ENCODE measurements at regions not wholly inside any gene's neighbourhood (a gene's known extent, or its start where the extent isn't known, plus 50 kb on each side); places are given as distances from the start of the nearest gene placed in this dataset.
"Not testable (repeated sequence)": the region's sequence is repeated elsewhere in the genome, so short reads cannot be mapped to it uniquely, and the experiment has no call there.

DNA sequence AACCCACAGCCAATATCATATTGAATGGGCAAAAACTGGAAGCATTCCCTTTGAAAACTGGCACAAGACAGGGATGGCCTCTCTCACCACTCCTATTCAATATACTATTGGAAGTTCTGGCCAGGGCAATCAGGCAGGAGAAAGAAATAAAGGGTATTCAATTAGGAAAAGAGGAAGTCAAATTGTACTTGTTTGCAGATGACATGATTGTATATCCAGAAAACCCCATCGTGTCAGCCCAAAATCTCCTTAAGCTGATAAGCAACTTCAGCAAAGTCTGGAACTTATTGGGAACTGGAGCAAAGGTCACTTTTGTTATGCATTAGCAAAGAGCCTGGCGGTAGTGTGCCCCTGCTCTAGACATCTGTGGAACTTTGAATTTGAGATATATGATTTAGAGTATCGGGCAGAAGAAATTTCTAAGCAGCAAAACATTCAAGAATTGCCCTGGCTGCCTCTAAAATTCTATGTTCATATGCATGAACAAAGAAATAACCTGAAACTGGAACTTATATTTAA is 53.4 kb upstream of the PSMA1 start:
- DNase-seq; ATAC-seq (replicated peaks in 1 of 4); H3K36me3 ChIP-seq (ENCODE audit: control insufficient read depth in 2 of 2, extremely low read depth in 1 of 2, insufficient read depth in 1 of 2, low read length in 1 of 2); H3K27me3 Mint-ChIP-seq; H3K4me3 ChIP-seq (ENCODE audit: control insufficient read depth in 1 of 2, extremely low read depth in 1 of 2, low read length in 1 of 2); H3K27me3 ChIP-seq (replicated peaks in 1 of 2; ENCODE audit: control insufficient read depth in 2 of 2, extremely low read depth in 1 of 2, insufficient read depth in 2 of 2, low read length in 1 of 2); POLR2A ChIA-PET; H3K9me3 ChIP-seq; H3K4me3 Mint-ChIP-seq; H3K27ac ChIP-seq (ENCODE audit: low read length): not testable (repeated sequence)
- Mint-ChIP-seq H3K9me3 (peaks cover 17 to 42% (median 26%) of the 10 kb centered on the region in 3 donors), H3K36me3 (peaks cover 68% of the 10 kb centered on the region), H3K27ac (peak overlapping the region; percentile 44 to 66), H3K4me1 (peaks cover 47 to 66% (median 60%) of the 10 kb centered on the region in 3 donors)
- peaks cover 13 to 30% of the 10 kb centered on the region in 2 experiments for H3K4me1 ChIP-seq (ENCODE audit: control insufficient read depth in 1 of 2, extremely low read depth in 1 of 2, insufficient read depth in 2 of 2, low read length in 2 of 2)
- CTCF ChIA-PET, result interaction anchor here in 1 of 2 donors (0.7 kb wide), 1 partner anchor 200 kb away, joined by 3 read pairs; no protein-coding TSS in a partner anchor
- WGBS (ENCODE audit: insufficient coverage), result 83% methylated on average over 1 of the region's 3 CpGs

DNA sequence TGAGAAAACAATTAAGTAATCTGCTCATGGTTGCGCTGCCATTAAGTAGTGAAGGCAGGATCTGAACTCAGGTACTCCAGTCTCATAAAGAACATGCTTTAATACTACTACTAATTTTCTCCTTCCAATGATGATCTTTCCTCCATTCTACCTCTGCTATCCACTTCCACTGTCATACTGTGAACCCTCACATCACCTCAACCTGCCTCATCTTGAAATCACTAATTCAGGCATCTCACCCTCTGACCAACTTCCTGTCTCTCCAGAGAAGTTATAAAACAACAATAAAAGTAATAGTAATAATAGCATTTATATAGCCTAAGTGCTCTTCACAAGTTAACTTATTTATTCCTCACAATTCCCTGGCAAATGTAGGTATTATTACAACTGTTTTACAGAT is 57.1 kb upstream of the PSMA1 start:
- CTCF ChIA-PET, result interaction anchor here in 1 of 2 donors (2.3 kb wide), 1 partner anchor 68 kb away, joined by 28 read pairs; the partner anchor contains the start of gene PDE3B
- H3K27me3 ChIP-seq (replicated peaks in 1 of 2; ENCODE audit: control insufficient read depth in 2 of 2, extremely low read depth in 1 of 2, insufficient read depth in 2 of 2, low read length in 1 of 2), result no peaks in the 10 kb centered on the region
- no peak overlapping the region for H3K4me3 ChIP-seq (ENCODE audit: control insufficient read depth in 1 of 2, extremely low read depth in 1 of 2, low read length in 1 of 2)
- Mint-ChIP-seq H3K27me3 (no peaks in the 10 kb centered on the region), H3K4me1 (peaks cover 51 to 67% (median 62%) of the 10 kb centered on the region in 3 donors), H3K36me3 (peaks cover 52% of the 10 kb centered on the region), H3K4me3 (peak overlapping the region in 1 of 3 donors; percentile 50), H3K27ac (peak overlapping the region; percentile 88 to 93), H3K9me3 (peaks cover 14 to 23% (median 16%) of the 10 kb centered on the region in 3 donors)
- H3K4me1 ChIP-seq (ENCODE audit: control insufficient read depth in 1 of 2, extremely low read depth in 1 of 2, insufficient read depth in 2 of 2, low read length in 2 of 2), result peaks cover 22 to 35% of the 10 kb centered on the region in 2 experiments
- H3K36me3 ChIP-seq (ENCODE audit: control insufficient read depth in 2 of 2, extremely low read depth in 1 of 2, insufficient read depth in 1 of 2, low read length in 1 of 2), result no peaks in the 10 kb centered on the region
- 100% methylated on average over 1 of the region's 1 CpG for WGBS (ENCODE audit: insufficient coverage)
- peak in 1 of 35 experiments; percentile 24 for DNase-seq
- POLR2A ChIA-PET, result interaction anchor here in 1 of 2 donors (1.1 kb wide), 1 partner anchor 19 kb away, joined by 3 read pairs; no protein-coding TSS in a partner anchor
- H3K9me3 ChIP-seq, result no peaks in the 10 kb centered on the region
- no peak for ATAC-seq (replicated peaks in 1 of 4)
- peak overlapping the region; percentile 91 for H3K27ac ChIP-seq (ENCODE audit: low read length)

GRCh38 chr11:14577835-14578529 is 57.8 kb upstream of the PSMA1 start:
- peaks cover 22 to 35% of the 10 kb centered on the region in 2 experiments for H3K4me1 ChIP-seq (ENCODE audit: control insufficient read depth in 1 of 2, extremely low read depth in 1 of 2, insufficient read depth in 2 of 2, low read length in 2 of 2)
- no peaks in the 10 kb centered on the region for H3K9me3 ChIP-seq
- H3K27me3 ChIP-seq (replicated peaks in 1 of 2; ENCODE audit: control insufficient read depth in 2 of 2, extremely low read depth in 1 of 2, insufficient read depth in 2 of 2, low read length in 1 of 2), result no peaks in the 10 kb centered on the region
- no peaks in the 10 kb centered on the region for H3K36me3 ChIP-seq (ENCODE audit: control insufficient read depth in 2 of 2, extremely low read depth in 1 of 2, insufficient read depth in 1 of 2, low read length in 1 of 2)
- DNase-seq (peak in 29 of 35 experiments; percentile 7 to 54 (median 23)), ATAC-seq (replicated peaks in 1 of 4) (peak in 3 of 4 experiments; percentile 18 to 35 (median 19))
- Mint-ChIP-seq H3K27ac (peak overlapping the region; percentile 88 to 93), H3K9me3 (peaks cover 10 to 18% (median 15%) of the 10 kb centered on the region in 3 donors), H3K4me1 (peaks cover 54 to 66% (median 63%) of the 10 kb centered on the region in 3 donors), H3K4me3 (peak overlapping the region; percentile 45 to 63 (median 50)), H3K27me3 (no peaks in the 10 kb centered on the region), H3K36me3 (peaks cover 47% of the 10 kb centered on the region)
- ChIA-PET POLR2A (interaction anchor here (0.5 to 2.3 kb wide), 26 partner anchors 9 to 802 kb away, joined by 3 to 20 read pairs (median 4); no protein-coding TSS in a partner anchor), CTCF (interaction anchor here (0.6 to 2.3 kb wide), 21 partner anchors 8 to 330 kb away, joined by 3 to 28 read pairs (median 4); partner anchors contain the start of genes PDE3B (in 1 of the 2) and PSMA1 (in 1 of the 2))
- 29% methylated on average over 1 of the region's 4 CpGs for WGBS (ENCODE audit: insufficient coverage)
- H3K4me3 ChIP-seq (ENCODE audit: control insufficient read depth in 1 of 2, extremely low read depth in 1 of 2, low read length in 1 of 2), result no peak overlapping the region
- H3K27ac ChIP-seq (ENCODE audit: low read length), result peak overlapping the region; percentile 91

- DNase-seq (peak; percentile 26 to 96 (median 70)), ATAC-seq (replicated peaks in 1 of 4) (peak; percentile 98 to 99 (median 98))
- Histone ChIP-seq H3K27ac (ENCODE audit: low read length) (peak overlapping the region; percentile 91), H3K9me3 (no peaks in the 10 kb centered on the region), H3K27me3 (replicated peaks in 1 of 2; ENCODE audit: control insufficient read depth in 2 of 2, extremely low read depth in 1 of 2, insufficient read depth in 2 of 2, low read length in 1 of 2) (no peaks in the 10 kb centered on the region), H3K4me3 (ENCODE audit: control insufficient read depth in 1 of 2, extremely low read depth in 1 of 2, low read length in 1 of 2) (no peak overlapping the region), H3K36me3 (ENCODE audit: control insufficient read depth in 2 of 2, extremely low read depth in 1 of 2, insufficient read depth in 1 of 2, low read length in 1 of 2) (no peaks in the 10 kb centered on the region), H3K4me1 (ENCODE audit: control insufficient read depth in 1 of 2, extremely low read depth in 1 of 2, insufficient read depth in 2 of 2, low read length in 2 of 2) (peaks cover 22 to 35% of the 10 kb centered on the region in 2 experiments)
- Mint-ChIP-seq H3K4me1 (peaks cover 60 to 71% (median 68%) of the 10 kb centered on the region in 3 donors), H3K27me3 (no peaks in the 10 kb centered on the region), H3K36me3 (peaks cover 46% of the 10 kb centered on the region), H3K4me3 (peak overlapping the region; percentile 45 to 63 (median 50)), H3K27ac (peak overlapping the region; percentile 88 to 93), H3K9me3 (peaks cover 10 to 18% (median 18%) of the 10 kb centered on the region in 3 donors)
- POLR2A ChIA-PET, result interaction anchor here (0.6 to 2.3 kb wide), 22 partner anchors 10 to 187 kb away, joined by 3 to 20 read pairs (median 4); no protein-coding TSS in a partner anchor
- CTCF ChIA-PET, result interaction anchor here (0.5 to 2.3 kb wide), 22 partner anchors 9 to 329 kb away, joined by 3 to 28 read pairs (median 4); partner anchors contain the start of genes PDE3B (in 1 of the 2) and PSMA1 (in 1 of the 2)
- 0% methylated on average over 2 of the region's 3 CpGs for WGBS (ENCODE audit: insufficient coverage)
Observed at GRCh38 chr11:14578541-14578956, 58.4 kb upstream of the PSMA1 start.

GRCh38 chr11:14579646-14580045 is 59.5 kb upstream of the PSMA1 start:
- ChIA-PET CTCF (interaction anchor here in 1 of 2 donors (1.7 to 1.8 kb wide), 2 partner anchors 186 to 328 kb away, joined by 13 to 23 read pairs; no protein-coding TSS in a partner anchor), POLR2A (interaction anchor here in 1 of 2 donors (0.6 to 2.3 kb wide), 3 partner anchors 24 to 66 kb away, joined by 3 to 15 read pairs (median 12); no protein-coding TSS in a partner anchor)
- ATAC-seq (replicated peaks in 1 of 4) (no peak), DNase-seq (no peak)
- Histone ChIP-seq H3K36me3 (ENCODE audit: control insufficient read depth in 2 of 2, extremely low read depth in 1 of 2, insufficient read depth in 1 of 2, low read length in 1 of 2) (peaks cover 0 to 2% of the 10 kb centered on the region in 2 donors), H3K9me3 (no peaks in the 10 kb centered on the region), H3K27me3 (replicated peaks in 1 of 2; ENCODE audit: control insufficient read depth in 2 of 2, extremely low read depth in 1 of 2, insufficient read depth in 2 of 2, low read length in 1 of 2) (no peaks in the 10 kb centered on the region), H3K27ac (ENCODE audit: low read length) (peak overlapping the region; percentile 91), H3K4me3 (ENCODE audit: control insufficient read depth in 1 of 2, extremely low read depth in 1 of 2, low read length in 1 of 2) (no peak overlapping the region), H3K4me1 (ENCODE audit: control insufficient read depth in 1 of 2, extremely low read depth in 1 of 2, insufficient read depth in 2 of 2, low read length in 2 of 2) (peaks cover 22 to 35% of the 10 kb centered on the region in 2 experiments)
- no peaks in the 10 kb centered on the region for H3K27me3 Mint-ChIP-seq
- peaks cover 67 to 74% (median 74%) of the 10 kb centered on the region in 3 donors for H3K4me1 Mint-ChIP-seq
- peak overlapping the region; percentile 88 to 93 for H3K27ac Mint-ChIP-seq
- H3K9me3 Mint-ChIP-seq, result peaks cover 9 to 18% (median 15%) of the 10 kb centered on the region in 3 donors
- H3K36me3 Mint-ChIP-seq, result peaks cover 39% of the 10 kb centered on the region
- H3K4me3 Mint-ChIP-seq, result no peak overlapping the region

DNA sequence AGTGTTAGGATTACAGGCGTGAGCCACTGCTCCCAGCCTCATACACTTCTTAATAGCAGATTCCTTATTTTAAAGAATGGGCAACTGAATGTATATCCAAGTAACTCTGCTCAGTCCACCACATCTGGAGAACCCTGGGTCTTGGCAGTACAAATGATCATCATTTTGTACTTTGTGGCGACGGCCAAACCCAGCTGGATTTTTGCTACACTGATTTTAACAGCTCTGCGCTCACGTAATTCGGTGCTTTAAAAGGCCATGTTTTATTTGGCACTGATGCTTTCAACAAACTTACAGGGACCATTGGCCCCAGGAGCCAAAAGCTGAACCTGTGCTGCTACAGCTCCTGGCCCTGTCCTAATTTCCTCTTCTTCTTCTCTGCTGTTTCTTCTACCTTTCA is 60.8 kb upstream of the PDE3B start:
- Mint-ChIP-seq H3K9me3 (peaks cover 0 to 10% (median 0%) of the 10 kb centered on the region in 3 donors), H3K4me3 (no peak overlapping the region), H3K27me3 (no peaks in the 10 kb centered on the region), H3K4me1 (peaks cover 74 to 77% (median 76%) of the 10 kb centered on the region in 3 donors), H3K27ac (peak overlapping the region; percentile 75 to 87), H3K36me3 (peaks cover 28% of the 10 kb centered on the region)
- CTCF ChIA-PET, result no interaction called here
- Histone ChIP-seq H3K4me1 (ENCODE audit: control insufficient read depth in 1 of 2, extremely low read depth in 1 of 2, insufficient read depth in 2 of 2, low read length in 2 of 2) (peaks cover 16 to 28% of the 10 kb centered on the region in 2 experiments), H3K27ac (ENCODE audit: low read length) (no peak overlapping the region), H3K4me3 (ENCODE audit: control insufficient read depth in 1 of 2, extremely low read depth in 1 of 2, low read length in 1 of 2) (no peak overlapping the region), H3K36me3 (ENCODE audit: control insufficient read depth in 2 of 2, extremely low read depth in 1 of 2, insufficient read depth in 1 of 2, low read length in 1 of 2) (peaks cover 0 to 2% of the 10 kb centered on the region in 2 donors), H3K9me3 (no peaks in the 10 kb centered on the region), H3K27me3 (replicated peaks in 1 of 2; ENCODE audit: control insufficient read depth in 2 of 2, extremely low read depth in 1 of 2, insufficient read depth in 2 of 2, low read length in 1 of 2) (no peaks in the 10 kb centered on the region)
- DNase-seq (no peak), ATAC-seq (replicated peaks in 1 of 4) (no peak)
- POLR2A ChIA-PET, result no interaction called here
- 98% methylated on average over 5 of the region's 6 CpGs for WGBS (ENCODE audit: insufficient coverage)

All from T-cell (primary cell).